ENCODE measurements at regions not wholly inside any gene's neighbourhood (a gene's known extent, or its start where the extent isn't known, plus 50 kb on each side); places are given as distances from the start of the nearest gene placed in this dataset.

DNA sequence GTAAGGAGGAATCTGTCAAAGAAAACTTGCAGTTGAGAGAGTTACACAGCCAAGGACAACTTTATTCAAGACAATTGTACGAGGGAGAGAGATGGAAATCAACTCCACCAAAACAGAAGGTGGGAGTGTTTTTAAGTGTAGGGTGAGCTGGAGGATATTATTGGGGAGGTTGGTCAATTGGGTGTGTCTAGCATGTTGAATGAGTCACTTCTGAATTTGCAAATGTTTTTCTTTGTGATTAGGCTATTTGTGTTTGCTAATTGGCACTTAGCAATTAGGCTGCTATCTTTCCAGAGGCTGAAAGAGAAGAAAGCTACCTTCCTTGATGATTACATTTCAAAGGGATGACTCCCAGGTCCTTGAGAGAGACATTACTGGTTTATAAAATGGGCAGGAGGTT, 441.1 kb downstream of the MEI4 start:
- H3K4me3 ChIP-seq (ENCODE audit: insufficient read depth, low read depth, low read length) = no peak overlapping the region
- no peak overlapping the region for H2BK5ac ChIP-seq (ENCODE audit: low read depth, low read length, poor library complexity, severe bottlenecking)
- no peak overlapping the region for H3K9ac ChIP-seq (ENCODE audit: low read depth, low read length)
- no peak overlapping the region for H3K4me2 ChIP-seq (ENCODE audit: low read depth, low read length)
- no CpG with 5 or more reads among the region's 1 CpG for WGBS, 2 experiments (ENCODE audit: extremely low coverage in 2 of 2, insufficient read length in 1 of 2)
- no peak overlapping the region for H4K5ac ChIP-seq (ENCODE audit: low read depth, low read length)
- ATAC-seq (ENCODE audit: low read depth) (no peak), DNase-seq (no peak)
- H4K20me1 ChIP-seq (ENCODE audit: insufficient read depth, low read length) = no peaks in the 10 kb centered on the region
- H2BK120ac ChIP-seq (ENCODE audit: low read depth, low read length) = no peak overlapping the region
- H2BK15ac ChIP-seq (ENCODE audit: low read depth, low read length) = no peak overlapping the region
- no peak overlapping the region for H2AFZ ChIP-seq (replicated peaks; ENCODE audit: low read length, poor library complexity)
- dilution Hi-C loops (cut with HindIII; ENCODE audit: low sequenced_read_pairs, unreplicated experiment) = no loop called here
- intact Hi-C loops (cut with micrococcal nuclease) = no loop called here
- 0 out of 2 replicates have a peak, but pooled peaks cover 2% of the 10 kb centered on the region for H3K9me3 ChIP-seq (ENCODE audit: control insufficient read depth, insufficient read depth, low read length)
- no TSS peak for BruUV-seq (replicated peaks)
- no peak overlapping the region for H3K56ac ChIP-seq (ENCODE audit: extremely low read depth, insufficient read depth, low read length)
- TF ChIP-seq RFX5 (IDR thresholded peaks at IDR 0.05; ENCODE audit: low read depth, low read length) (no peak), SMC3 (IDR thresholded peaks at IDR 0.05; ENCODE audit: low read depth, low read length) (no peak), POLR2A (IDR thresholded peaks at IDR 0.05; ENCODE audit: low read depth, low read length) (no peak), RCOR1 (IDR thresholded peaks at IDR 0.05; ENCODE audit: insufficient replicate concordance, low read length) (no peak), CHD1 (IDR thresholded peaks at IDR 0.05; ENCODE audit: low read depth, low read length) (no peak), MAFK (IDR thresholded peaks at IDR 0.05; ENCODE audit: low read depth, low read length) (no peak), NFE2L2 (IDR thresholded peaks at IDR 0.05; ENCODE audit: low read depth, low read length) (no peak), MXI1 (IDR thresholded peaks at IDR 0.05; ENCODE audit: borderline replicate concordance, low read depth, low read length) (no peak), FOS (IDR thresholded peaks at IDR 0.05; ENCODE audit: low read depth, low read length) (no peak)
- TF ChIP-seq, protein P1, sequence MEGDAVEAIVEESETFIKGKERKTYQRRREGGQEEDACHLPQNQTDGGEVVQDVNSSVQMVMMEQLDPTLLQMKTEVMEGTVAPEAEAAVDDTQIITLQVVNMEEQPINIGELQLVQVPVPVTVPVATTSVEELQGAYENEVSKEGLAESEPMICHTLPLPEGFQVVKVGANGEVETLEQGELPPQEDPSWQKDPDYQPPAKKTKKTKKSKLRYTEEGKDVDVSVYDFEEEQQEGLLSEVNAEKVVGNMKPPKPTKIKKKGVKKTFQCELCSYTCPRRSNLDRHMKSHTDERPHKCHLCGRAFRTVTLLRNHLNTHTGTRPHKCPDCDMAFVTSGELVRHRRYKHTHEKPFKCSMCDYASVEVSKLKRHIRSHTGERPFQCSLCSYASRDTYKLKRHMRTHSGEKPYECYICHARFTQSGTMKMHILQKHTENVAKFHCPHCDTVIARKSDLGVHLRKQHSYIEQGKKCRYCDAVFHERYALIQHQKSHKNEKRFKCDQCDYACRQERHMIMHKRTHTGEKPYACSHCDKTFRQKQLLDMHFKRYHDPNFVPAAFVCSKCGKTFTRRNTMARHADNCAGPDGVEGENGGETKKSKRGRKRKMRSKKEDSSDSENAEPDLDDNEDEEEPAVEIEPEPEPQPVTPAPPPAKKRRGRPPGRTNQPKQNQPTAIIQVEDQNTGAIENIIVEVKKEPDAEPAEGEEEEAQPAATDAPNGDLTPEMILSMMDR (conservative IDR thresholded peaks at IDR 0.05; ENCODE audit: low read depth, low read length) = no peak
- no peaks in the 10 kb centered on the region for H3K27me3 ChIP-seq (ENCODE audit: control insufficient read depth, insufficient read depth, low read length)
- no peak overlapping the region for H4K8ac ChIP-seq (ENCODE audit: low read depth in 2 of 2, low read length in 2 of 2)
- H2BK20ac ChIP-seq (ENCODE audit: low read depth, low read length) = no peak overlapping the region
- no peak overlapping the region for H3K23ac ChIP-seq (ENCODE audit: low read depth, low read length)
- H3K4me1 ChIP-seq (ENCODE audit: control insufficient read depth, insufficient read depth, low read length) = no peaks in the 10 kb centered on the region
- no peak overlapping the region for H3K27ac ChIP-seq (ENCODE audit: insufficient read depth, low read length)
- no peak overlapping the region for H3K14ac ChIP-seq (replicated peaks; ENCODE audit: low read depth, low read length)
- POLR2A ChIA-PET (ENCODE audit: unreplicated experiment) = no interaction called here
- H2AK9ac ChIP-seq (replicated peaks; ENCODE audit: low read depth, low read length, poor library complexity) = no peak overlapping the region
- no peak overlapping the region for H3K4ac ChIP-seq (ENCODE audit: low read depth, low read length)
- no peaks in the 10 kb centered on the region for H3K36me3 ChIP-seq (ENCODE audit: control insufficient read depth, insufficient read depth, low read length)
- H3K79me1 ChIP-seq (ENCODE audit: low read depth in 1 of 2, low read length in 2 of 2) = no peaks in the 10 kb centered on the region
- H3K9me1 ChIP-seq (ENCODE audit: insufficient read depth, low read length) = no peaks in the 10 kb centered on the region
- no peak overlapping the region for H4K91ac ChIP-seq (ENCODE audit: insufficient read depth, low read depth, low read length)
- CTCF ChIA-PET = no interaction called here
- H2AK5ac ChIP-seq (ENCODE audit: low read depth, low read length) = no peak overlapping the region
- H3K18ac ChIP-seq (ENCODE audit: low read depth, low read length) = no peak overlapping the region
- in situ Hi-C loops (cut with MboI; ENCODE audit: low sequenced_read_pairs) = no loop called here

All from IMR-90 (cell line).